Hepatocyte (in vitro differentiated cells): ENCODE measurements at regions not wholly inside any gene's neighbourhood (a gene's known extent, or its start where the extent isn't known, plus 50 kb on each side); places are given as distances from the start of the nearest gene placed in this dataset.

ENCODE experiments used
- DNase-seq: peaks from one replicate; pipeline ENCODE4 v3.0.0-alpha.2; 2016; ENCODE audit warnings: low spot score
- H2AFZ ChIP-seq: fragments of 200-600 bp; sonication (generic); 2 replicates; pipeline ENCODE4 v1.6.0; 2016; ENCODE audit warnings: antibody characterized with exemption, mild to moderate bottlenecking
- H3K27ac ChIP-seq: fragments of 200-600 bp; sonication (generic); 2 replicates; pipeline ENCODE4 v1.5.1; 2016; ENCODE audit warnings: mild to moderate bottlenecking
- H3K27me3 ChIP-seq: fragments of 200-600 bp; sonication (generic); 2 replicates; pipeline ENCODE4 v1.6.1; 2016
- H3K36me3 ChIP-seq: fragments of 200-600 bp; sonication (generic); replicated peaks from 2 replicates; pipeline ENCODE4 v1.5.1; 2016; ENCODE audit warnings: low read depth; ENCODE audit not compliant: insufficient read depth
- H3K4me1 ChIP-seq: fragments of 200-600 bp; sonication (generic); 2 replicates; pipeline ENCODE4 v1.5.1; 2016; ENCODE audit warnings: mild to moderate bottlenecking, moderate library complexity; ENCODE audit not compliant: insufficient read depth
- H3K4me2 ChIP-seq: fragments of 200-600 bp; sonication (generic); 2 replicates; pipeline ENCODE4 v1.6.0; 2016
- H3K4me3 ChIP-seq: fragments of 200-600 bp; sonication (generic); 2 replicates; pipeline ENCODE4 v1.5.1; 2016; ENCODE audit warnings: mild to moderate bottlenecking
- H3K79me2 ChIP-seq: fragments of 200-600 bp; sonication (generic); 2 replicates; pipeline ENCODE4 v1.6.0; 2017; ENCODE audit warnings: mild to moderate bottlenecking
- H3K9me2 ChIP-seq: fragments of 200-600 bp; sonication (generic); replicated peaks from 2 replicates; pipeline ENCODE4 v1.6.0; 2017; ENCODE audit warnings: mild to moderate bottlenecking; ENCODE audit not compliant: insufficient read depth
- H3K9me3 ChIP-seq: fragments of 200-600 bp; sonication (generic); 2 replicates; pipeline ENCODE4 v1.5.1; 2016; ENCODE audit warnings: low read depth, mild to moderate bottlenecking
- H4K20me1 ChIP-seq: fragments of 200-600 bp; sonication (generic); 2 replicates; pipeline ENCODE4 v1.6.0; 2016; ENCODE audit warnings: mild to moderate bottlenecking; ENCODE audit not compliant: insufficient read depth, poor library complexity, severe bottlenecking
- EZH2 ChIP-seq: fragments of 200-600 bp; sonication (generic); IDR thresholded peaks from 2 replicates; pipeline ENCODE4 v1.6.1; 2016; ENCODE audit warnings: antibody characterized with exemption, mild to moderate bottlenecking, borderline replicate concordance
- EZH2phosphoT487 ChIP-seq: fragments of 200-600 bp; sonication (generic); IDR thresholded peaks from one replicate; pipeline ENCODE4 v1.6.1; 2018; ENCODE audit warnings: antibody characterized with exemption, mild to moderate bottlenecking, low read depth, moderate library complexity; ENCODE audit not compliant: unreplicated experiment, severe bottlenecking
- WGBS: methylation state at CpG from one replicate; pipeline ENCODE4 v1.1.6; 2016; ENCODE audit warnings: low lambda C conversion rate; ENCODE audit errors: missing lambda C conversion rate; 5-methylcytosine and 5-hydroxymethylcytosine counted together
- TF ChIP-seq, protein P1 (sequence below): fragments of 200-600 bp; sonication (generic); IDR thresholded peaks from 2 replicates; pipeline ENCODE4 v1.5.1; 2016; ENCODE audit warnings: antibody characterized with exemption, mild to moderate bottlenecking; ENCODE audit not compliant: poor library complexity

DNA sequence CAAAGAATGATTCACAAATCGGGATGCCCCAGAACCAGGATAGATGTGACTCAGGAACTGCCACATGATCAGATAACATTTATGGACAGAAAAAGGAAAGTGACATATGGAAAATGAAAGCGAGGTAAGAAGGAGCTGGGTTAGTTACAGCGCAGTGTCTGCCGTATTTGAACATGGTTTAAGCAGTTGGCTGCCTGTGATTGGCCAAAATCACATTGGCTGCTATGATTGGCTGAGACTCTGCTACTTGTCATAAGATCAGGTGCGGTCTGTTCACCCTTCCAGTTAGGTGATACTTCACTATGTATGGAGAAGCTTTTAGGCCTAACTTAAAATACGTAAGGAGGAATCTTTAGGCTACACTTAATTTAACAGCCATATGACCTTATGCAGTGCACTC lies 322.7 kb upstream of the HAND2 start:
- no peak overlapping the region for H3K4me2 ChIP-seq
- H4K20me1 ChIP-seq, result no peaks in the 10 kb centered on the region
- no peak for DNase-seq
- 93% methylated on average over 6 of the region's 6 CpGs for WGBS
- no peak for TF ChIP-seq EZH2
- TF ChIP-seq, protein P1, sequence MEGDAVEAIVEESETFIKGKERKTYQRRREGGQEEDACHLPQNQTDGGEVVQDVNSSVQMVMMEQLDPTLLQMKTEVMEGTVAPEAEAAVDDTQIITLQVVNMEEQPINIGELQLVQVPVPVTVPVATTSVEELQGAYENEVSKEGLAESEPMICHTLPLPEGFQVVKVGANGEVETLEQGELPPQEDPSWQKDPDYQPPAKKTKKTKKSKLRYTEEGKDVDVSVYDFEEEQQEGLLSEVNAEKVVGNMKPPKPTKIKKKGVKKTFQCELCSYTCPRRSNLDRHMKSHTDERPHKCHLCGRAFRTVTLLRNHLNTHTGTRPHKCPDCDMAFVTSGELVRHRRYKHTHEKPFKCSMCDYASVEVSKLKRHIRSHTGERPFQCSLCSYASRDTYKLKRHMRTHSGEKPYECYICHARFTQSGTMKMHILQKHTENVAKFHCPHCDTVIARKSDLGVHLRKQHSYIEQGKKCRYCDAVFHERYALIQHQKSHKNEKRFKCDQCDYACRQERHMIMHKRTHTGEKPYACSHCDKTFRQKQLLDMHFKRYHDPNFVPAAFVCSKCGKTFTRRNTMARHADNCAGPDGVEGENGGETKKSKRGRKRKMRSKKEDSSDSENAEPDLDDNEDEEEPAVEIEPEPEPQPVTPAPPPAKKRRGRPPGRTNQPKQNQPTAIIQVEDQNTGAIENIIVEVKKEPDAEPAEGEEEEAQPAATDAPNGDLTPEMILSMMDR, result no peak
- TF ChIP-seq EZH2phosphoT487, result no peak
- H3K4me1 ChIP-seq, result no peaks in the 10 kb centered on the region
- H3K4me3 ChIP-seq, result no peak overlapping the region
- H3K27me3 ChIP-seq, result no peaks in the 10 kb centered on the region
- H3K36me3 ChIP-seq, result no peaks in the 10 kb centered on the region
- no peaks in the 10 kb centered on the region for H3K9me2 ChIP-seq
- no peaks in the 10 kb centered on the region for H3K79me2 ChIP-seq
- no peaks in the 10 kb centered on the region for H3K9me3 ChIP-seq
- H2AFZ ChIP-seq, result no peak overlapping the region
- no peak overlapping the region for H3K27ac ChIP-seq

DNA sequence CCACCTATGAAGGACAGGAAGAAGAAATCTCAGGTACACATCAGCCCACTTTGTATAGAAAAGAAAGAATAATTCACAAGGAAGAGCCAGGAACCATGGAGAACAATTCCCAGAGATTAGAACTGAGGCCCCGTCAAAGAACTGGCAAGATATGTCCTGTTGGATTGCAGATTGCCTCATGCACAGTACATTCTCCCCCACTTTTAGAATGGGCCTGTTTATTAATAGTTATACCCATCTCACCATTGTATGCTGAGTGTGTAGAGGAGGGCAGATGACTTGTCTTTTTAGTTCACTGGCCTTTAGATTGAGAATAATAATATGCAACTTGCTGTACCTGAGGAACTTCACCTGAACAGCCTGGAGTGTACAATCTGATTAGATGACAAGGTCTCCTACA lies 315.6 kb upstream of the HAND2 start:
- no peaks in the 10 kb centered on the region for H3K27me3 ChIP-seq
- no peak overlapping the region for H3K4me2 ChIP-seq
- no peaks in the 10 kb centered on the region for H3K9me3 ChIP-seq
- no peak for DNase-seq
- no peak overlapping the region for H3K27ac ChIP-seq
- TF ChIP-seq EZH2, result no peak
- no peak for TF ChIP-seq EZH2phosphoT487
- TF ChIP-seq, protein P1, result no peak
- H2AFZ ChIP-seq, result no peak overlapping the region
- no peaks in the 10 kb centered on the region for H3K4me1 ChIP-seq
- H3K4me3 ChIP-seq, result no peak overlapping the region
- H3K36me3 ChIP-seq, result no peaks in the 10 kb centered on the region
- H3K9me2 ChIP-seq, result no peaks in the 10 kb centered on the region
- no peaks in the 10 kb centered on the region for H4K20me1 ChIP-seq
- WGBS, result 76% methylated on average over 1 of the region's 1 CpG
- H3K79me2 ChIP-seq, result no peaks in the 10 kb centered on the region

DNA sequence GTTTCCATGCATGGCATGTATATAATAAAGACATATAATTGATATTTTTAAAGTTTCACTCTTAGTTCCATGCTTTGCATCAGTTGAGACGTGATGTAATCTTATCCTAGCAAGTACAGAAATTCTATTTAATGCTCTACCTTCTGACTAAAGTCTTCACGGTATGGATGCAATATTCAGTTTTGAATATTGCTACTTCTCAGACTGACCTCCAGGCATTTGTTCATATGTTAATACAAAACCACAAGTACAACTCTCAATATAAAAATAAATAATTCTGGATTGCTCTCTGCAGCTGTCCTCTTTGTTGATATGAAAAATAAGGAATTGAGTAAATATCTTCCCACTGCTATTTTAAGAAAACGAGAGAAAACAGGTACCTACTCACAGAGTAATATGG lies 309.8 kb upstream of the HAND2 start:
- H4K20me1 ChIP-seq, result no peaks in the 10 kb centered on the region
- H3K9me2 ChIP-seq, result no peaks in the 10 kb centered on the region
- no peaks in the 10 kb centered on the region for H3K4me1 ChIP-seq
- DNase-seq, result no peak
- H2AFZ ChIP-seq, result no peak overlapping the region
- TF ChIP-seq EZH2phosphoT487 (no peak), EZH2 (no peak)
- TF ChIP-seq, protein P1, result no peak
- no peaks in the 10 kb centered on the region for H3K9me3 ChIP-seq
- H3K79me2 ChIP-seq, result no peaks in the 10 kb centered on the region
- no peak overlapping the region for H3K4me2 ChIP-seq
- H3K4me3 ChIP-seq, result no peak overlapping the region
- H3K27ac ChIP-seq, result no peak overlapping the region
- WGBS, result 81% methylated on average over 3 of the region's 3 CpGs
- no peaks in the 10 kb centered on the region for H3K27me3 ChIP-seq
- H3K36me3 ChIP-seq, result no peaks in the 10 kb centered on the region

DNA sequence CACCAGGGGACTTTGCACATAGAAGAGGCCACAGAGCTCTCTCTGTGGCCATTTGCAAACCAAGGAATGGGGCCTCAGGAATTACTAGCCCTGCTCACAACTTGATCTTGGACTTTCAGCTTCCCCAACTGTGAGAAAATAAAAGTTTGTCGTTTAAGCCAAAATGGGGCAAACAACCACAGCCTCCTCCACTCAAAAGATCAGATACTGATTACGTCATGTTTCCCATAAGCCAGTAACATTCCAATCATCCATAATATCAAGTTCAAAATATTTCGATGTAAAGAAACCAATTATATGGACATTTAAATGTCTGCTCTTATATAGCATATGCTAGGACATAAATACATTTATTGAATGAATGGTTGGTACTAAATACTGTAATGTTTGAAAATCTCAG lies 307.5 kb upstream of the HAND2 start:
- TF ChIP-seq EZH2phosphoT487 (no peak), EZH2 (no peak)
- TF ChIP-seq, protein P1, result no peak
- 91% methylated on average over 3 of the region's 3 CpGs for WGBS
- no peak overlapping the region for H3K27ac ChIP-seq

More for the DNA sequence above, 307.5 kb upstream of the HAND2 start:
- Histone ChIP-seq H3K4me2 (no peak overlapping the region), H3K4me3 (no peak overlapping the region), H4K20me1 (no peaks in the 10 kb centered on the region), H3K36me3 (no peaks in the 10 kb centered on the region), H2AFZ (no peak overlapping the region), H3K4me1 (no peaks in the 10 kb centered on the region), H3K79me2 (no peaks in the 10 kb centered on the region), H3K27me3 (no peaks in the 10 kb centered on the region), H3K9me3 (no peaks in the 10 kb centered on the region), H3K9me2 (no peaks in the 10 kb centered on the region)
- no peak for DNase-seq
